SK-N-MC (cell line): ENCODE measurements at regions not wholly inside any gene's neighbourhood (a gene's known extent, or its start where the extent isn't known, plus 50 kb on each side); places are given as distances from the start of the nearest gene placed in this dataset.

Experiments used
- EZH2 ChIP-seq: fragments of 200-600 bp; sonication (generic); IDR thresholded peaks from one replicate; pipeline ENCODE4 v1.6.1; 2017; ENCODE audit warnings: antibody characterized with exemption
- FOXP2 ChIP-seq: optimal IDR thresholded peaks from 2 replicates; pipeline ENCODE3; 2011; ENCODE audit warnings: mild to moderate bottlenecking, moderate library complexity; ENCODE audit not compliant: insufficient read depth; ENCODE audit errors: extremely low read length, control extremely low read depth

GRCh38 chrX:144790148-144790547 lies 457.2 kb upstream of the SPANXN1 start:
- TF ChIP-seq EZH2 (no peak), FOXP2 (no peak)
